ENCODE measurements at regions not wholly inside any gene's neighbourhood (a gene's known extent, or its start where the extent isn't known, plus 50 kb on each side); places are given as distances from the start of the nearest gene placed in this dataset.

DNA sequence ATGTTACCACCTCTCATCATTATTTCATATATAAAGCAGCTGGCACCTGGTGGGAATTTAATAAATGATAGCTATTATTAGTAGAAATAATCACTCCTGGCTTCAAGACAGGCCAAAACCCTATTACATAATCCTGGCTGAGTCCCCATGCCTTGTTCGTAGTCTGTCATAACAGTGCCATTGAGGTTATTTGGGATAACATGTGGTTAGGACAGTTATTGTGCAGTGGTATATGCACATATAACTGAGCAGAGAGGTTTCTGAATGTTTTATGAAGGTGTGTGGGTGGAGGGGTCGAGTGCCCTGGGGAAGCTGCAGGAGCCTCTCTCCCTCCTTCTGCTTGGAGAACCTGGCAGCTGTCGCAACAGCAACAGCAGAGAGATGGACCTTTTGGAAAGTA, 162.4 kb upstream of the NABP1 start:
- Histone ChIP-seq H3K27ac (ENCODE audit: low read length) (no peak overlapping the region), H3K4me2 (ENCODE audit: insufficient read depth, low read length) (no peak overlapping the region), H4K20me1 (ENCODE audit: insufficient read depth, low read length) (no peaks in the 10 kb centered on the region), H3K79me2 (ENCODE audit: insufficient read depth, low read length) (no peaks in the 10 kb centered on the region), H3K4me1 (ENCODE audit: insufficient read depth, low read length) (no peaks in the 10 kb centered on the region), H3K27me3 (ENCODE audit: insufficient read depth, low read length, poor library complexity) (no peaks in the 10 kb centered on the region), H3K9me3 (ENCODE audit: insufficient read depth, low read length, severe bottlenecking) (no peaks in the 10 kb centered on the region), H3K36me3 (ENCODE audit: insufficient read depth, low read length) (no peaks in the 10 kb centered on the region), H2AFZ (ENCODE audit: low read depth, low read length) (no peak overlapping the region), H3K4me3 (ENCODE audit: low read depth in 1 of 2, low read length in 2 of 2) (no peak overlapping the region), H3K9ac (ENCODE audit: low read depth, low read length) (no peak overlapping the region)
- ATAC-seq (ENCODE audit: insufficient read depth, low read depth) (no peak), DNase-seq (no peak)
- no peak for TF ChIP-seq EZH2 (IDR thresholded peaks at IDR 0.05; ENCODE audit: borderline replicate concordance, low read depth, low read length, severe bottlenecking)
- TF ChIP-seq, protein P1, sequence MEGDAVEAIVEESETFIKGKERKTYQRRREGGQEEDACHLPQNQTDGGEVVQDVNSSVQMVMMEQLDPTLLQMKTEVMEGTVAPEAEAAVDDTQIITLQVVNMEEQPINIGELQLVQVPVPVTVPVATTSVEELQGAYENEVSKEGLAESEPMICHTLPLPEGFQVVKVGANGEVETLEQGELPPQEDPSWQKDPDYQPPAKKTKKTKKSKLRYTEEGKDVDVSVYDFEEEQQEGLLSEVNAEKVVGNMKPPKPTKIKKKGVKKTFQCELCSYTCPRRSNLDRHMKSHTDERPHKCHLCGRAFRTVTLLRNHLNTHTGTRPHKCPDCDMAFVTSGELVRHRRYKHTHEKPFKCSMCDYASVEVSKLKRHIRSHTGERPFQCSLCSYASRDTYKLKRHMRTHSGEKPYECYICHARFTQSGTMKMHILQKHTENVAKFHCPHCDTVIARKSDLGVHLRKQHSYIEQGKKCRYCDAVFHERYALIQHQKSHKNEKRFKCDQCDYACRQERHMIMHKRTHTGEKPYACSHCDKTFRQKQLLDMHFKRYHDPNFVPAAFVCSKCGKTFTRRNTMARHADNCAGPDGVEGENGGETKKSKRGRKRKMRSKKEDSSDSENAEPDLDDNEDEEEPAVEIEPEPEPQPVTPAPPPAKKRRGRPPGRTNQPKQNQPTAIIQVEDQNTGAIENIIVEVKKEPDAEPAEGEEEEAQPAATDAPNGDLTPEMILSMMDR (IDR thresholded peaks at IDR 0.05; ENCODE audit: borderline replicate concordance, extremely low read depth, low read length, poor library complexity, severe bottlenecking) = no peak

DNA sequence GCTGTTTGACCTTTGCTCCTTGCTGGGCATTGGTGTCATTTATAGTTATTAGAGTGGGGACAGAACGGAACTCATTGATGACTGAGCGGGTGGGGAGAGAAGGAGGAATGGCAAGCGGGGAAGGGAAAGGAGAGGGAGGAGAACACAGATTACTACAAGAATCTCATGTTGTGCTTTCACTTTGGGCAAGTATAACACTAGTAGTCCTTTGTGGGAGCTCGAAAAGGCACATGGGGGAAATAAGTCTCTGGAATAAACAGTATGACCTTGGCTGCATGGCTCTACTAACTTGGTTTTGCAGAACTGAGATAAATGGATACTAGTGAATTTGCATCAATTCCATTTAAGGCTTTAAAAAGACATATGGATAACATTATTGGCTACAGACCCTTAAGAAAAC, 161.7 kb upstream of the NABP1 start:
- Histone ChIP-seq H3K27ac (ENCODE audit: low read length) (no peak overlapping the region), H4K20me1 (ENCODE audit: insufficient read depth, low read length) (no peaks in the 10 kb centered on the region), H3K4me2 (ENCODE audit: insufficient read depth, low read length) (no peak overlapping the region), H3K4me1 (ENCODE audit: insufficient read depth, low read length) (no peaks in the 10 kb centered on the region), H2AFZ (ENCODE audit: low read depth, low read length) (no peak overlapping the region), H3K79me2 (ENCODE audit: insufficient read depth, low read length) (no peaks in the 10 kb centered on the region), H3K4me3 (ENCODE audit: low read depth in 1 of 2, low read length in 2 of 2) (no peak overlapping the region), H3K36me3 (ENCODE audit: insufficient read depth, low read length) (no peaks in the 10 kb centered on the region), H3K9ac (ENCODE audit: low read depth, low read length) (no peak overlapping the region), H3K27me3 (ENCODE audit: insufficient read depth, low read length, poor library complexity) (no peaks in the 10 kb centered on the region), H3K9me3 (ENCODE audit: insufficient read depth, low read length, severe bottlenecking) (no peaks in the 10 kb centered on the region)
- DNase-seq (no peak), ATAC-seq (ENCODE audit: insufficient read depth, low read depth) (no peak)
- TF ChIP-seq, protein P1 (IDR thresholded peaks at IDR 0.05; ENCODE audit: borderline replicate concordance, extremely low read depth, low read length, poor library complexity, severe bottlenecking) = no peak
- TF ChIP-seq EZH2 (IDR thresholded peaks at IDR 0.05; ENCODE audit: borderline replicate concordance, low read depth, low read length, severe bottlenecking) = no peak

DNA sequence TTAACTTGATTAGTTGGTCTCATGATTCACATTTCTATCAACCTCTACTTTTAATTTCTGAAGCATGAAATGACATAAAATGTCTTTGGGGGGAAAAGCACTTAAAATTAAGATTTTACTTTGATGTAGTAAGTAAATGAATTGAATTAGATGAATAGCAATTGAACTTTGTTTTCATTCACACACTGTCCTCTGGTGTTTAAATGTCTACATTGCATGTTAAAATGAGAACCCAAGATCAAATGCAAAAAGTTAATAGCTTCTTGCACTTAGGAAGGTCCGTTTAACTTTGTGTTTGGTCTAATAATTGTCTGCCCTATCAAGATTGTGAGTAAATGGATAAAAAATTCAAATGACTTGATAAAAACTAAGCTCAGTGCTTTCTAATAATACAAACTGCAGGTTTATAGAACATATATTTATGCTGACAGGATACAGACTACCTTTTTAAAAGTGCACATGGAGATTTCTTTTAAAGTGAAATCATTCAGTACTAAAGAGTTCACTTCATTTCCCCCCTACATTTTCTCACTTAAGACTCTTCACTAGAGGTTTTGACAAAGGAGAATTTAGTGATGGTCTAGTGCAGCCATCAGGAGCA, 156.2 kb upstream of the NABP1 start:
- no peak for DNase-seq
- H3K27ac ChIP-seq (ENCODE audit: low read length) = no peak overlapping the region

More for the DNA sequence above, 156.2 kb upstream of the NABP1 start:
- Histone ChIP-seq H3K4me1 (ENCODE audit: insufficient read depth, low read length) (no peaks in the 10 kb centered on the region), H3K9me3 (ENCODE audit: insufficient read depth, low read length, severe bottlenecking) (no peaks in the 10 kb centered on the region), H2AFZ (ENCODE audit: low read depth, low read length) (no peak overlapping the region), H3K36me3 (ENCODE audit: insufficient read depth, low read length) (no peaks in the 10 kb centered on the region), H3K27me3 (ENCODE audit: insufficient read depth, low read length, poor library complexity) (no peaks in the 10 kb centered on the region), H3K79me2 (ENCODE audit: insufficient read depth, low read length) (no peaks in the 10 kb centered on the region), H3K4me2 (ENCODE audit: insufficient read depth, low read length) (no peak overlapping the region), H4K20me1 (ENCODE audit: insufficient read depth, low read length) (no peaks in the 10 kb centered on the region), H3K4me3 (ENCODE audit: low read depth in 1 of 2, low read length in 2 of 2) (no peak overlapping the region), H3K9ac (ENCODE audit: low read depth, low read length) (no peak overlapping the region)
- no peak for TF ChIP-seq EZH2 (IDR thresholded peaks at IDR 0.05; ENCODE audit: borderline replicate concordance, low read depth, low read length, severe bottlenecking)
- TF ChIP-seq, protein P1 (IDR thresholded peaks at IDR 0.05; ENCODE audit: borderline replicate concordance, extremely low read depth, low read length, poor library complexity, severe bottlenecking) = peak; percentile 78
- no peak for ATAC-seq (ENCODE audit: insufficient read depth, low read depth)
